HEK293T (cell line): ENCODE measurements at regions not wholly inside any gene's neighbourhood (a gene's known extent, or its start where the extent isn't known, plus 50 kb on each side); places are given as distances from the start of the nearest gene placed in this dataset.

Source experiments
- CTCF ChIA-PET: fragments of 350-600 bp; formaldehyde crosslinking; extraction: SDS; loops from one replicate; lab custom pipeline; 2021; ENCODE audit warnings: antibody characterized with exemption, inconsistent platforms; lab: Yijun Ruan, JAX
- POLR2A ChIA-PET: fragments of 350-600 bp; formaldehyde crosslinking; extraction: SDS; loops from one replicate; lab custom pipeline; 2020; ENCODE audit warnings: antibody characterized with exemption, inconsistent platforms; lab: Yijun Ruan, JAX
- DNase-seq: peaks from one replicate; pipeline ENCODE4 v3.0.0; 2012; ENCODE audit warnings: mixed read lengths; ENCODE audit errors: extremely low spot score
- ARNT ChIP-seq: fragments of 450-650 bp; IDR thresholded peaks from 2 replicates; pipeline ENCODE4 v1.6.1; 2017; ENCODE audit warnings: mild to moderate bottlenecking
- BHLHE40 ChIP-seq: fragments of 450-650 bp; IDR thresholded peaks from 2 replicates; pipeline ENCODE4 v1.6.1; 2016; ENCODE audit warnings: mild to moderate bottlenecking, moderate library complexity, borderline replicate concordance
- CTBP1 ChIP-seq: fragments of 450-650 bp; IDR thresholded peaks from 2 replicates; pipeline ENCODE4 v1.6.1; 2016; ENCODE audit warnings: borderline replicate concordance
- ELF4 ChIP-seq: fragments of 450-650 bp; IDR thresholded peaks from 2 replicates; pipeline ENCODE4 v1.6.1; 2017; ENCODE audit warnings: antibody characterized with exemption
- FOXA1 ChIP-seq: fragments of 450-650 bp; IDR thresholded peaks from 2 replicates; pipeline ENCODE4 v1.6.1; 2016; ENCODE audit warnings: mild to moderate bottlenecking
- FOXK2 ChIP-seq: fragments of 450-650 bp; IDR thresholded peaks from 2 replicates; pipeline ENCODE4 v1.6.1; 2016; ENCODE audit warnings: mild to moderate bottlenecking
- FOXM1 ChIP-seq: fragments of 450-650 bp; IDR thresholded peaks from 2 replicates; pipeline ENCODE4 v1.6.1; 2017; ENCODE audit warnings: mild to moderate bottlenecking, borderline replicate concordance
- HDGF ChIP-seq: fragments of 450-650 bp; IDR thresholded peaks from 2 replicates; pipeline ENCODE4 v1.6.1; 2017; ENCODE audit warnings: antibody characterized with exemption, borderline replicate concordance
- L3MBTL2 ChIP-seq: fragments of 450-650 bp; conservative IDR thresholded peaks from 2 replicates; pipeline ENCODE4 v1.6.1; 2016; ENCODE audit warnings: mild to moderate bottlenecking
- LEF1 ChIP-seq: fragments of 450-650 bp; IDR thresholded peaks from 2 replicates; pipeline ENCODE4 v1.6.1; 2017; ENCODE audit warnings: mild to moderate bottlenecking, borderline replicate concordance
- NFRKB ChIP-seq: fragments of 450-650 bp; IDR thresholded peaks from 2 replicates; pipeline ENCODE4 v1.6.1; 2016; ENCODE audit warnings: mild to moderate bottlenecking, moderate library complexity
- SP1 ChIP-seq: fragments of 450-650 bp; IDR thresholded peaks from 2 replicates; pipeline ENCODE4 v1.6.1; 2017
- SUZ12 ChIP-seq: fragments of 450-650 bp; IDR thresholded peaks from 2 replicates; pipeline ENCODE4 v1.6.1; 2016; ENCODE audit warnings: mild to moderate bottlenecking
- TARDBP ChIP-seq: fragments of 450-650 bp; IDR thresholded peaks from 2 replicates; pipeline ENCODE4 v1.6.1; 2016
- ZNF384 ChIP-seq: fragments of 450-650 bp; IDR thresholded peaks from 2 replicates; pipeline ENCODE4 v1.6.1; 2016
- TF ChIP-seq, protein P1 (sequence below): fragments of 450-650 bp; IDR thresholded peaks from 2 replicates; pipeline ENCODE4 v1.6.1; 2016

DNA sequence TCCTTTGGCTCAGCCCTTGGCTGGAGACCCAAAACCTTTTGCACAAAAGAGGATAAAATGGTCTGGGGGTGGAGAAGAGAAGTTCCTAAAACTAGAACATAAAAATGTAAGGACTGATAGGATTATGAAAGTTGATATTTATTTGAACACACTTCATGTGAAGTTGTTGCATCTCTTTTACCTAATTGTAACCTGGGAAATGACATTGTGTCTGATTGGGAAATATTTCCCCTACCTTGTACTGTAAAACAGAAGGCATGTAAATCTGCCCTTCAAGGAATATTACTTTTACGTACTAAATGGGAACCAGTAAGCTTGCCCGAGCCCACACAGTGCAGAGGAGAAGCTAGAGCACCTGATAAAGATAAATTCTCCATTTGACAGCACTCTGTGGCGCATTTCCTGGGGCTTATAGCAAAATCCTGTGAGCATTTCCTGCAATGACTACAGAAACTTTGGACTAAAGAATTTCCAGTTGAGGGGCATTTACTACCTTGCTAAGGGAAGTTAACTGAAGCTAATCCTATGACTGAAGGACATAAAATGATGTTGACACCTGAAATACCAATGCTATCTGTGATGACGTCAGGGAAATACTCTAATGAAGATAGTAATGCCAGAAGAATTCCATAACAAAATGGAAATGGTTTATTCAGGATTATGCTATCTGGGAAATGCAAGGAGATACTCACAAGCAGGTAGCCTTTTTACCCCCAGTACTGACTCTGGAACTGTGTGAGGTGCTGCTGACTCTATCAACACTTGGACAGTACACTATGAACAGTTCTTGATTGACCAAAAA lies 78.3 kb upstream of the LIFR start:
- TF ChIP-seq TARDBP (no peak), FOXK2 (no peak), FOXA1 (no peak), BHLHE40 (no peak), L3MBTL2 (no peak), HDGF (no peak), CTBP1 (no peak), ARNT (no peak), ZNF384 (no peak), SUZ12 (no peak)
- TF ChIP-seq, protein P1, sequence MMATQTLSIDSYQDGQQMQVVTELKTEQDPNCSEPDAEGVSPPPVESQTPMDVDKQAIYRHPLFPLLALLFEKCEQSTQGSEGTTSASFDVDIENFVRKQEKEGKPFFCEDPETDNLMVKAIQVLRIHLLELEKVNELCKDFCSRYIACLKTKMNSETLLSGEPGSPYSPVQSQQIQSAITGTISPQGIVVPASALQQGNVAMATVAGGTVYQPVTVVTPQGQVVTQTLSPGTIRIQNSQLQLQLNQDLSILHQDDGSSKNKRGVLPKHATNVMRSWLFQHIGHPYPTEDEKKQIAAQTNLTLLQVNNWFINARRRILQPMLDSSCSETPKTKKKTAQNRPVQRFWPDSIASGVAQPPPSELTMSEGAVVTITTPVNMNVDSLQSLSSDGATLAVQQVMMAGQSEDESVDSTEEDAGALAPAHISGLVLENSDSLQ, result no peak
- POLR2A ChIA-PET, result no interaction called here
- DNase-seq, result no peak
- CTCF ChIA-PET, result interaction anchor here (0.9 kb wide), 1 partner anchor 193 kb away, joined by 4 read pairs; no protein-coding TSS in a partner anchor

DNA sequence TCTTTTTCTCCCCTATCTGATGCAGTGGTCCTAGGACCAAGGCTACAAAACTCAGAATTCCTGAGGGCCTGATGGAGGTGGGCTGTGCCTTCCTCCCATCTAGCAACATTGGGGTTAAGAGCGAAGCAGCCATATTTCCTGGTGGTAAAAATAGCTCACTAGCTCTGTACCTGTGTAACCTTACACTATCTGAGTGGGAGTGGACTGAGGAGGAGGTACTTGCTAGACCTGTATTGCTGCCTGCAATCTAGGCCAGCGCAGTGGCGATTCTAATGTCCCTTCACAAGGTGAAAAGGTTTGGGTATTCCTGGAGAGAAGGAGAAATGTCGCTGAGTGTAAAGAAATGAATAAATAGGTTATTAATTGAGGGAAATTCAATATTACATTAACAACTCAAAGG lies 80.2 kb upstream of the LIFR start:
- CTCF ChIA-PET, result no interaction called here
- POLR2A ChIA-PET, result no interaction called here
- TF ChIP-seq L3MBTL2 (no peak), ARNT (no peak), SP1 (no peak), SUZ12 (no peak), CTBP1 (no peak), ELF4 (no peak), TARDBP (no peak), FOXM1 (no peak), NFRKB (no peak), FOXA1 (no peak)
- TF ChIP-seq, protein P1, result no peak

DNA sequence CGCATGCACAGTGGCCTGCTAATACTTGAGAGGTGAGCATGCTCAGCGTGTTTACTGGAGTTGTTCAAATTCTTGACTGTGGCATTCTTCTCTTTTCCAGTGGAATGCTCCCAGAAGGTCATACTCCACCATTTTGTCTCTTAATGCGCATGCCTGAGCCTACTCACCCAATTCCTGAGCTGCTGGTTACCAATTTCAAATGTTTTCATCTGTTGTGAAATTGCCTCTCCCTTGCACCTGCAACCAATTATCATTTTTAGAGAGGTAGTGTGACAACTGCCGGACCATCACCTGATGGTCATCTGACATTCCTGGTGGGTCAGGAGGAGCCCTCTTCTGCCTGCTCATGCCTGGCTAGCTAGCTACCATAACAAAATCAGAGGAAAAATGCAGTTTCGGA lies 82.2 kb upstream of the LIFR start:
- ChIA-PET CTCF (no interaction called here), POLR2A (no interaction called here)
- no peak for DNase-seq
- TF ChIP-seq TARDBP (no peak), LEF1 (no peak), L3MBTL2 (no peak), NFRKB (no peak), SUZ12 (no peak), HDGF (no peak)

More for the DNA sequence above, 80.2 kb upstream of the LIFR start:
- no peak for DNase-seq

DNA sequence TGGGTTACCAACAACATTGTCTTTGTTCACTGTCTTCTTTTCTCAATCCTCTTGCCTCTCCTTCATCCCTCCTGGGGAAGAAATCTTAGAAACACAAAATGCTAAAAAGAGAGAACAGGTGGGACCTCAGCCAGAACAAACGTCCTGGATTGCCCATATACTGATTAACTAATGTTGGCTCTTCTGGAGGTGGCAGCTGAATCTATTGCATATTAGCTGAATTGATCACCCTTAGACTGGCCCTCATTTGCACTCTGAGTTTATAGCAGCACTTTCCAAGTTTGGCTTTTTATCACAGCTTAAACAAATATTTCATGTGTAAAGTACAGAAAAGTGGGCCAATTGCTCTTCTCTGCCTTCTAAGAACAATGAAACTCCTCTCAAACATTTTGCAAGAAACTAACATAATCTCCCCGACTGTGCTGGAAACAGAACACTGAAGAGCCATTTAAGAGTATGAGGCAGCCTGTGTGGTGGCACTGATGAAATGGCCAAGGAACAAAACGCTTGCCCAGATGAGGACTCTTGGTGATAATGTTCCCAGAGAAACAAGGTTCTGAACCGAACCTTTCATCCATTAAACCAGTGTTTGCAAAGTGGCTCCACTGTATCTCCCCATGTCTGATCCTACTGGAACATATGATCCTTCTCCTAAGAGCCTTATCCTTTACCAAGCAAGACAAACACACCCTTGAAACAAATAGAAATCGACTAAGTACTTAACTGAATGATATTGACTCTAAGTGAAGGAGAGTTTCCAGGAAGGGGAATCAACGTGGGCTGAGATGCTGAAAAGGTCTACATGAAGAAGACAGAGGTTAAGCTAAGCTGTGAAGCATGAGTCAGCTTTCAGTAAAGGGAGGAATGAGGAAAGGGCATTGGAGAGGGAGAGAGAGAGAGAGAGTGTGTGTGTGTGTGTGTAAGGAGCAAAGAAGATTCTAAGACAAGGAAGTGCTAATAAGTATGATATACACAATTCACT lies 83.2 kb upstream of the LIFR start:
- ChIA-PET POLR2A (no interaction called here), CTCF (interaction anchor here (0.8 kb wide), 1 partner anchor 198 kb away, joined by 3 read pairs; no protein-coding TSS in a partner anchor)
- TF ChIP-seq L3MBTL2 (no peak), ELF4 (no peak), SP1 (no peak), LEF1 (no peak), FOXM1 (no peak), BHLHE40 (no peak), CTBP1 (no peak), FOXK2 (no peak), FOXA1 (no peak), SUZ12 (no peak)
- DNase-seq, result no peak

DNA sequence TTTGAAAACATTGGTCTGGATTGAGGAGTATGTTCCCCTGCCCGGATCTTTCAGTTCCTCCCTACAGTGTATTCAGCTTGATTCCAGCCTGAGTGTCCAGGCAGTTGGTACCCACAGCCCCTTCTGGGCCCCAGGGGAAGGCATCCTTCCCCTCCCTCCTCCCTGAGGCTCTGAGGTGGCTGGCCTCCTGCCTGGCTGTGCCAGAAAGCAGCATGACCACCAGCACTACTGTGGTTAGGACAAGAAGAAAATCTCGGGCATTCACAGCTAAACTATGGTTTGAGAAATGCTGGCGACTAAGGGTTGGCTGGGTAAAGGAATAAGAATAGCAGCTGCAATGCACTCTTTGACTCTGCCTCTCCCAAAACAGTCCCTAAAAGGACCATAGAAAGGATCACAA lies 84.6 kb upstream of the LIFR start:
- TF ChIP-seq FOXM1, result no peak
- no peak for TF ChIP-seq HDGF
- TF ChIP-seq ZNF384, result no peak
- TF ChIP-seq TARDBP, result no peak
- TF ChIP-seq, protein P1, result no peak
- no peak for TF ChIP-seq ARNT
- no peak for TF ChIP-seq BHLHE40
- no peak for TF ChIP-seq ELF4
- TF ChIP-seq FOXK2, result no peak
- TF ChIP-seq LEF1, result no peak
- no peak for TF ChIP-seq NFRKB
- TF ChIP-seq SP1, result no peak
- TF ChIP-seq SUZ12, result no peak
- TF ChIP-seq L3MBTL2, result no peak
- no peak for TF ChIP-seq CTBP1
- no peak for TF ChIP-seq FOXA1
- DNase-seq, result no peak
- ChIA-PET POLR2A (no interaction called here), CTCF (no interaction called here)
